Spleen (tissue), 7 donors: ENCODE measurements at regions not wholly inside any gene's neighbourhood (a gene's known extent, or its start where the extent isn't known, plus 50 kb on each side); places are given as distances from the start of the nearest gene placed in this dataset.

Experiments used
- POLR2A ChIP-seq, 3 donors: fragments of 450-650 bp; IDR thresholded peaks; one replicate each; pipeline ENCODE4 v1.5.1; 2017; ENCODE audit warnings: antibody characterized with exemption in 3 of 3, mild to moderate bottlenecking in 1 of 3
- TF ChIP-seq, protein P1 (sequence below), 11 experiments: fragments of 200-600 bp in 7 of 11; fragments of 450-650 bp in 4 of 11; sonication (generic) in 4 of 11; IDR thresholded peaks in 8 of 11; conservative IDR thresholded peaks in 3 of 11; 1 replicate in 7 of 11; 2 replicates in 4 of 11; pipeline versions ENCODE4 v1.4.0 to v1.8.0; 2016 to 2021; ENCODE audit warnings: antibody characterized with exemption in 11 of 11, inconsistent platforms in 4 of 11, mild to moderate bottlenecking in 1 of 11
- donor health status: DM: no; HTN: no; CAD: no; lungs with moderate emphysema.
- donor health status: DM: no; HTN: no; CAD: no.
- donor health status: DM: no; HTN: no; CAD: no.

DNA sequence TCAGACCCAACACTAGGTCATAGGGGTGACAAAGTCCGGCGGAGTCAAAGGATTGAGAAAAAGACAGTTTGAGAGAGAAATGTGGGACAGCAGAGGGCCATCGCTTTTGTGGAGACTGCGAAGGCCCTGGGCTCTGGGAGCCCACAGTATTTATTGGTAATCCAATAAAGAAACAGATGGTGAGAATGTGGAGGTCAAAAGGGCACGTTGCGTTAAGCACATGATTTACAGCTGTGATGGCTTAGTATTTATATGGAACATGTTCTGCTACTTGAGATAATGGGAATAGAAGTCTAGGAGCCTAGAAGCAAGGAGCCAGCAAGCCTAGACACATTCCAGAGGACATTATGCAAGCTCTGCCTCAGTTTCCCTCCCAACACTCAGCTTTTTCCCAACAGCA lies 2521.1 kb downstream of the PCDH9 start:
- TF ChIP-seq POLR2A (IDR thresholded peaks at IDR 0.05): no peak
- TF ChIP-seq, protein P1, sequence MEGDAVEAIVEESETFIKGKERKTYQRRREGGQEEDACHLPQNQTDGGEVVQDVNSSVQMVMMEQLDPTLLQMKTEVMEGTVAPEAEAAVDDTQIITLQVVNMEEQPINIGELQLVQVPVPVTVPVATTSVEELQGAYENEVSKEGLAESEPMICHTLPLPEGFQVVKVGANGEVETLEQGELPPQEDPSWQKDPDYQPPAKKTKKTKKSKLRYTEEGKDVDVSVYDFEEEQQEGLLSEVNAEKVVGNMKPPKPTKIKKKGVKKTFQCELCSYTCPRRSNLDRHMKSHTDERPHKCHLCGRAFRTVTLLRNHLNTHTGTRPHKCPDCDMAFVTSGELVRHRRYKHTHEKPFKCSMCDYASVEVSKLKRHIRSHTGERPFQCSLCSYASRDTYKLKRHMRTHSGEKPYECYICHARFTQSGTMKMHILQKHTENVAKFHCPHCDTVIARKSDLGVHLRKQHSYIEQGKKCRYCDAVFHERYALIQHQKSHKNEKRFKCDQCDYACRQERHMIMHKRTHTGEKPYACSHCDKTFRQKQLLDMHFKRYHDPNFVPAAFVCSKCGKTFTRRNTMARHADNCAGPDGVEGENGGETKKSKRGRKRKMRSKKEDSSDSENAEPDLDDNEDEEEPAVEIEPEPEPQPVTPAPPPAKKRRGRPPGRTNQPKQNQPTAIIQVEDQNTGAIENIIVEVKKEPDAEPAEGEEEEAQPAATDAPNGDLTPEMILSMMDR (IDR thresholded peaks at IDR 0.05 in 8 of 11, conservative IDR thresholded peaks at IDR 0.05 in 3 of 11): no peak
